ENCODE measurements at regions not wholly inside any gene's neighbourhood (a gene's known extent, or its start where the extent isn't known, plus 50 kb on each side); places are given as distances from the start of the nearest gene placed in this dataset.

- no peak for DNase-seq (ENCODE audit: low spot score)
These were observed 116.2 kb downstream of the FOXD2 start for GRCh38 chr1:47554082-47554481.

- DNase-seq (ENCODE audit: low spot score) = no peak
These were observed 117.1 kb downstream of the FOXD2 start for GRCh38 chr1:47554901-47555300.

- DNase-seq (ENCODE audit: low spot score) = no peak
These were observed 117.5 kb downstream of the FOXD2 start for GRCh38 chr1:47555306-47555705.

- no peak for DNase-seq (ENCODE audit: low spot score)
These were observed 118.2 kb downstream of the FOXD2 start for GRCh38 chr1:47555841-47556560.

GRCh38 chr1:47557066-47557465, 119.2 kb downstream of the FOXD2 start:
- DNase-seq (ENCODE audit: low spot score) = no peak

- DNase-seq (ENCODE audit: low spot score) = no peak
These were observed 121.1 kb downstream of the FOXD2 start for GRCh38 chr1:47558601-47559593.

- no peak for DNase-seq (ENCODE audit: low spot score)
These were observed 122.3 kb downstream of the FOXD2 start for GRCh38 chr1:47559944-47560695.

- DNase-seq (ENCODE audit: low spot score) = no peak
These were observed 123.7 kb downstream of the FOXD2 start for GRCh38 chr1:47561523-47562007.

GRCh38 chr1:47562147-47562546, 124.3 kb downstream of the FOXD2 start:
- no peak for DNase-seq (ENCODE audit: low spot score)

- DNase-seq (ENCODE audit: low spot score) = no peak
These were observed 125.0 kb downstream of the FOXD2 start for GRCh38 chr1:47562799-47563198.

- DNase-seq (ENCODE audit: low spot score) = no peak
These were observed 125.4 kb downstream of the FOXD2 start for GRCh38 chr1:47563201-47563600.

- no peak for DNase-seq (ENCODE audit: low spot score)
These were observed 126.7 kb downstream of the FOXD2 start for GRCh38 chr1:47564570-47564969.

- DNase-seq (ENCODE audit: low spot score) = no peak
These were observed 127.2 kb downstream of the FOXD2 start for GRCh38 chr1:47565092-47565491.

GRCh38 chr1:47565676-47566075, 127.8 kb downstream of the FOXD2 start:
- no peak for DNase-seq (ENCODE audit: low spot score)

- no peak for DNase-seq (ENCODE audit: low spot score)
These were observed 130.9 kb downstream of the FOXD2 start for GRCh38 chr1:47568763-47569162.

- no peak for DNase-seq (ENCODE audit: low spot score)
These were observed 131.4 kb downstream of the FOXD2 start for GRCh38 chr1:47569261-47569660.

GRCh38 chr1:47569681-47570470, 132.0 kb downstream of the FOXD2 start:
- DNase-seq (ENCODE audit: low spot score) = no peak

- no peak for DNase-seq (ENCODE audit: low spot score)
These were observed 133.3 kb downstream of the FOXD2 start for GRCh38 chr1:47571161-47571560.

- no peak for DNase-seq (ENCODE audit: low spot score)
These were observed 134.1 kb downstream of the FOXD2 start for GRCh38 chr1:47571952-47572351.

GRCh38 chr1:47572731-47573430, 135.0 kb downstream of the FOXD2 start:
- DNase-seq (ENCODE audit: low spot score) = no peak
